Panc1 (cell line): ENCODE measurements at regions not wholly inside any gene's neighbourhood (a gene's known extent, or its start where the extent isn't known, plus 50 kb on each side); places are given as distances from the start of the nearest gene placed in this dataset.
A peak's percentile ranks its signal among the peaks of the same experiment; 100 is the strongest.

ENCODE experiments used
- ATAC-seq: fragments of 200-7000 bp; cut with Tn5 transposase; 2 replicates; pipeline ENCODE4 v1.9.1; 2020; ENCODE audit warnings: mild to moderate bottlenecking, moderate library complexity
- BruUV-seq: library from RNA; stranded (reverse); fragments of 400-500 nt; replicated peaks from 2 replicates; lab custom pipeline; 2021; lab: Mats Ljungman, UMichigan
- CTCF ChIA-PET: fragments of 300-600 bp; sonication (Branson Sonifier 250); formaldehyde crosslinking; loops from one replicate; lab custom pipeline; 2022; ENCODE audit warnings: antibody characterized with exemption; lab: Charles Lee
- POLR2A ChIA-PET: fragments of 300-600 bp; sonication (Branson Sonifier 250); formaldehyde crosslinking; loops from one replicate; lab custom pipeline; 2022; ENCODE audit warnings: antibody characterized with exemption; lab: Charles Lee
- DNase-seq: peaks from one replicate; pipeline ENCODE4 v3.0.0-alpha.2; 2010; ENCODE audit warnings: low read depth, low spot score
- H3K27ac ChIP-seq: 2 replicates; pipeline ENCODE4 v1.5.1; 2011; ENCODE audit warnings: mild to moderate bottlenecking, low read length, inconsistent platforms
- H3K27me3 ChIP-seq: fragments of 200-500 bp; sonication (Bioruptor generic); 2 replicates; pipeline ENCODE4 v1.6.0; 2014; ENCODE audit warnings: low read length, inconsistent platforms; ENCODE audit not compliant: control insufficient read depth, insufficient read depth
- H3K36me3 ChIP-seq: fragments of 200-500 bp; sonication (Bioruptor generic); 2 replicates; pipeline ENCODE4 v1.5.1; 2014; ENCODE audit warnings: inconsistent platforms, mild to moderate bottlenecking, low read length, moderate library complexity; ENCODE audit not compliant: control insufficient read depth, insufficient read depth
- H3K4me1 ChIP-seq: 2 replicates; pipeline ENCODE4 v1.5.1; 2011; ENCODE audit warnings: inconsistent platforms, mild to moderate bottlenecking, low read length, moderate library complexity; ENCODE audit not compliant: control insufficient read depth, insufficient read depth
- H3K4me3 ChIP-seq, 2 experiments: 2 replicates each; pipeline ENCODE4 v1.5.1; 2011 to 2012; ENCODE audit warnings: low read depth in 2 of 2, low read length in 2 of 2, mild to moderate bottlenecking in 2 of 2, inconsistent platforms in 1 of 2, moderate library complexity in 1 of 2
- H3K9me3 ChIP-seq: fragments of 200-500 bp; sonication (Bioruptor generic); 2 replicates; pipeline ENCODE4 v1.5.1; 2014; ENCODE audit warnings: low read depth, mild to moderate bottlenecking, inconsistent platforms, low read length, moderate library complexity; ENCODE audit not compliant: control insufficient read depth, insufficient read depth
- POLR2AphosphoS5 ChIP-seq: IDR thresholded peaks from 2 replicates; pipeline ENCODE4 v1.6.1; 2012; ENCODE audit warnings: mild to moderate bottlenecking, low read depth, low read length, moderate library complexity
- SIN3A ChIP-seq: IDR thresholded peaks from 2 replicates; pipeline ENCODE4 v1.6.1; 2012; ENCODE audit warnings: low read depth, mild to moderate bottlenecking, low read length, moderate library complexity, borderline replicate concordance; ENCODE audit not compliant: insufficient read depth
- TCF7L2 ChIP-seq: IDR thresholded peaks from 2 replicates; pipeline ENCODE4 v1.6.1; 2011; ENCODE audit warnings: mild to moderate bottlenecking, low read depth, low read length, inconsistent platforms
- in situ Hi-C: cut with HindIII; loops from 2 replicates; pipeline ENCODE4 v1.10.0; 2016; ENCODE audit warnings: low sequenced_read_pairs, low pct_unique_long_range_greater_than_20kb
- intact Hi-C: fragments of 100-400 bp; cut with micrococcal nuclease; formaldehyde crosslinking; loops from one replicate; pipeline ENCODE4 v1.10.0; 2022; ENCODE audit not compliant: unreplicated experiment
- TF ChIP-seq, protein P1 (sequence below): fragments of 450-650 bp; IDR thresholded peaks from 2 replicates; pipeline ENCODE4 v1.5.1; 2017; ENCODE audit warnings: mild to moderate bottlenecking
- TF ChIP-seq, protein P2 (sequence below), 2 experiments: IDR thresholded peaks; 2 replicates each; pipeline ENCODE4 v1.6.1; 2011 to 2012; ENCODE audit warnings: low read depth in 2 of 2, control low read depth in 1 of 2, low read length in 1 of 2, mild to moderate bottlenecking in 1 of 2, moderate library complexity in 1 of 2; ENCODE audit not compliant: insufficient read depth in 1 of 2

DNA sequence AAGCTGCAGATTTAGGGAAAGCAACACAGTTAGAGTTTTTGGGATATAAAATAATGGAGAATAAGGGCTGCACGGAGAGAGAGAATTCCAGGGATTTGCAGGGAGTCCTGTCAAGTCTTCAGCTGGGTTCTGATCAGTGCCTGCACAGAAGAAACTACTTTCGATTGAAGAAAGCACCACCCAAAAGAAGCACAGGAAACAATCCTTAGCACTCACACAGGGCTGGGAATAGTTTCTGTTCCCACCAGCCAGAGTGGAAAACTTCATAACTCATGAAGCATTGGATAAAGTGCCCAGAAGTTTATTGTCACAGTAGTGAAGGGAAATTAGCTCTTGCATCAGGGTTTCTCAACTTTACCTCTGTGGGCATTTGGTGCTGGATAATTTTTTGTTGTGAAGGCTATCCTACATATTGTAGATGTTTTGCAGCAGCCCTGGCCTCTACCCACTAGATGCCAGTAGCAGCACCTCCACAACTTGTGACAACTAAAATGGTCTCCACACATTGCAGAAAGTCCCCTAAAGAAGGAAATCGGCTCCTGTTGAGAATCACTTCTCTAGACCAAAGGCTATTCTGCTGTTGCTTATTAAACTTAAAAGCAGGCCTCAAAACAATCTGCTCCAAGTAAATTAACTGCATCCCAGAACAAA, 71.0 kb upstream of the FAM120A start:
- no peak for ATAC-seq
- no TSS peak for BruUV-seq
- POLR2A ChIA-PET = no interaction called here
- CTCF ChIA-PET = no interaction called here
- no peaks in the 10 kb centered on the region for H3K4me1 ChIP-seq
- DNase-seq = no peak
- no peaks in the 10 kb centered on the region for H3K36me3 ChIP-seq
- H3K27me3 ChIP-seq = peaks cover 3% of the 10 kb centered on the region; the same call in 1 of the 2 replicates
- no peak overlapping the region for H3K27ac ChIP-seq
- no peak for TF ChIP-seq SIN3A
- TF ChIP-seq, protein P1, sequence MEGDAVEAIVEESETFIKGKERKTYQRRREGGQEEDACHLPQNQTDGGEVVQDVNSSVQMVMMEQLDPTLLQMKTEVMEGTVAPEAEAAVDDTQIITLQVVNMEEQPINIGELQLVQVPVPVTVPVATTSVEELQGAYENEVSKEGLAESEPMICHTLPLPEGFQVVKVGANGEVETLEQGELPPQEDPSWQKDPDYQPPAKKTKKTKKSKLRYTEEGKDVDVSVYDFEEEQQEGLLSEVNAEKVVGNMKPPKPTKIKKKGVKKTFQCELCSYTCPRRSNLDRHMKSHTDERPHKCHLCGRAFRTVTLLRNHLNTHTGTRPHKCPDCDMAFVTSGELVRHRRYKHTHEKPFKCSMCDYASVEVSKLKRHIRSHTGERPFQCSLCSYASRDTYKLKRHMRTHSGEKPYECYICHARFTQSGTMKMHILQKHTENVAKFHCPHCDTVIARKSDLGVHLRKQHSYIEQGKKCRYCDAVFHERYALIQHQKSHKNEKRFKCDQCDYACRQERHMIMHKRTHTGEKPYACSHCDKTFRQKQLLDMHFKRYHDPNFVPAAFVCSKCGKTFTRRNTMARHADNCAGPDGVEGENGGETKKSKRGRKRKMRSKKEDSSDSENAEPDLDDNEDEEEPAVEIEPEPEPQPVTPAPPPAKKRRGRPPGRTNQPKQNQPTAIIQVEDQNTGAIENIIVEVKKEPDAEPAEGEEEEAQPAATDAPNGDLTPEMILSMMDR = peak; percentile 17; the same call in 1 of the 2 replicates
- H3K4me3 ChIP-seq = no peak overlapping the region
- intact Hi-C loops = no loop called here
- in situ Hi-C loops = no loop called here
- H3K9me3 ChIP-seq = no peaks in the 10 kb centered on the region

DNA sequence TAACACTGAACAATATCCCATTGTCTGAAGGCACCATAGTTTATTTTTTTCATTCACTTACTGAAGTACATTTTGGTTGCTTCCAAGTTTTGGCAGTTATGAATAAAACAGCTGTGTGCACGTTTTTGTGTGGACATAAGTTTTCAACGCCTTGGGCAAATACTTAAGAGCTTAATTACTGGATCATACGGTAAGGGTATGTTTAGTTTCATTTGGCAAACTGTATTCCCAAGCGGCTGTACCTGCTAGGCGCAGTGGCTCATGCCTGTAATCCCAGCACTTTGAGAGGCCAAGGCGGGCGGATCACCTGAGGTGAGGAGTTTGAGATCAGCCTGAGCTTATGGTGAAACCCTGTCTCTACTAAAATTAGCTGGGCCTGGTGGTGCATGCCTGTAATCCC, 63.7 kb upstream of the FAM120A start:
- ChIA-PET CTCF (no interaction called here), POLR2A (no interaction called here)
- Histone ChIP-seq H3K9me3 (no peaks in the 10 kb centered on the region), H3K27ac (no peak overlapping the region), H3K36me3 (no peaks in the 10 kb centered on the region), H3K4me3 (no peak overlapping the region), H3K4me1 (no peaks in the 10 kb centered on the region), H3K27me3 (no peaks in the 10 kb centered on the region)
- in situ Hi-C loops = no loop called here
- no TSS peak for BruUV-seq
- DNase-seq (no peak), ATAC-seq (no peak)
- TF ChIP-seq, protein P2, sequence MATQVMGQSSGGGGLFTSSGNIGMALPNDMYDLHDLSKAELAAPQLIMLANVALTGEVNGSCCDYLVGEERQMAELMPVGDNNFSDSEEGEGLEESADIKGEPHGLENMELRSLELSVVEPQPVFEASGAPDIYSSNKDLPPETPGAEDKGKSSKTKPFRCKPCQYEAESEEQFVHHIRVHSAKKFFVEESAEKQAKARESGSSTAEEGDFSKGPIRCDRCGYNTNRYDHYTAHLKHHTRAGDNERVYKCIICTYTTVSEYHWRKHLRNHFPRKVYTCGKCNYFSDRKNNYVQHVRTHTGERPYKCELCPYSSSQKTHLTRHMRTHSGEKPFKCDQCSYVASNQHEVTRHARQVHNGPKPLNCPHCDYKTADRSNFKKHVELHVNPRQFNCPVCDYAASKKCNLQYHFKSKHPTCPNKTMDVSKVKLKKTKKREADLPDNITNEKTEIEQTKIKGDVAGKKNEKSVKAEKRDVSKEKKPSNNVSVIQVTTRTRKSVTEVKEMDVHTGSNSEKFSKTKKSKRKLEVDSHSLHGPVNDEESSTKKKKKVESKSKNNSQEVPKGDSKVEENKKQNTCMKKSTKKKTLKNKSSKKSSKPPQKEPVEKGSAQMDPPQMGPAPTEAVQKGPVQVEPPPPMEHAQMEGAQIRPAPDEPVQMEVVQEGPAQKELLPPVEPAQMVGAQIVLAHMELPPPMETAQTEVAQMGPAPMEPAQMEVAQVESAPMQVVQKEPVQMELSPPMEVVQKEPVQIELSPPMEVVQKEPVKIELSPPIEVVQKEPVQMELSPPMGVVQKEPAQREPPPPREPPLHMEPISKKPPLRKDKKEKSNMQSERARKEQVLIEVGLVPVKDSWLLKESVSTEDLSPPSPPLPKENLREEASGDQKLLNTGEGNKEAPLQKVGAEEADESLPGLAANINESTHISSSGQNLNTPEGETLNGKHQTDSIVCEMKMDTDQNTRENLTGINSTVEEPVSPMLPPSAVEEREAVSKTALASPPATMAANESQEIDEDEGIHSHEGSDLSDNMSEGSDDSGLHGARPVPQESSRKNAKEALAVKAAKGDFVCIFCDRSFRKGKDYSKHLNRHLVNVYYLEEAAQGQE (IDR thresholded peaks at IDR 0.05; ENCODE audit: insufficient read depth in 1 of 2, low read depth in 2 of 2, low read length in 1 of 2) = no peak
- TF ChIP-seq POLR2AphosphoS5 (no peak), TCF7L2 (no peak), SIN3A (no peak)
- TF ChIP-seq, protein P1 = no peak
- intact Hi-C loops = no loop called here
